GM06990 (cell line): ENCODE measurements at regions not wholly inside any gene's neighbourhood (a gene's known extent, or its start where the extent isn't known, plus 50 kb on each side); places are given as distances from the start of the nearest gene placed in this dataset.

Experiments used
- DNase-seq: peaks from one replicate; pipeline ENCODE4 v3.0.0-alpha.2; 2011; ENCODE audit not compliant: insufficient read length; ENCODE audit errors: extremely low read depth
- H3K27me3 ChIP-seq: replicated peaks from 2 replicates; pipeline ENCODE4 v1.6.0; 2011; ENCODE audit warnings: low read length; ENCODE audit not compliant: control insufficient read depth, insufficient read depth
- H3K36me3 ChIP-seq: 2 replicates; pipeline ENCODE4 v1.5.1; 2011; ENCODE audit warnings: low read length; ENCODE audit not compliant: control insufficient read depth, insufficient read depth
- H3K4me3 ChIP-seq: replicated peaks from 2 replicates; pipeline ENCODE4 v1.5.1; 2011; ENCODE audit warnings: low read depth, mild to moderate bottlenecking, control low read depth, low read length
- TF ChIP-seq, protein P1 (sequence below): IDR thresholded peaks from 2 replicates; pipeline ENCODE4 v1.5.1; 2011; ENCODE audit warnings: low read length, control low read depth, mild to moderate bottlenecking, inconsistent platforms; ENCODE audit not compliant: insufficient read depth, poor library complexity, severe bottlenecking

DNA sequence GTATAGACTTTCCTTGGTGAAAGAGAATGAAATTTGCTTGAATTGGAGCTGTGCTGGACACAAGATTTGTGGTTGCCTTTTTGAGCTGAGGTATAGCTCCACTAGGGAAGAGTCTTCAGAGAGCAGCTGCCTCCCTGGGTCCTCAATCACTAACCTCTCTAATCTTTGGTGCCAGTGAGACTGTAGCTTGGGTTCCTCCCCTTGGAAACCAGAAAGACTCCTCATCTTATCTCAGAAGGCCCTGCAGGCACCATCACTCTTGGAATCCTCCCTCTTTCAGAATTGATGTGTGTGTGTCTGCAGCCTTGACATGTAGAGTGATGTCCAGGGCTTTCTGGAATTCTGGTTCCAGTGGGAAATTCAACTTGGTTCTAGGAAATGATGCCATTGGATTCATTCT, 426.5 kb downstream of the RPS24 start:
- Histone ChIP-seq H3K4me3 (no peak overlapping the region), H3K36me3 (no peaks in the 10 kb centered on the region), H3K27me3 (no peaks in the 10 kb centered on the region; the same call in none of the 2 replicates)
- TF ChIP-seq, protein P1, sequence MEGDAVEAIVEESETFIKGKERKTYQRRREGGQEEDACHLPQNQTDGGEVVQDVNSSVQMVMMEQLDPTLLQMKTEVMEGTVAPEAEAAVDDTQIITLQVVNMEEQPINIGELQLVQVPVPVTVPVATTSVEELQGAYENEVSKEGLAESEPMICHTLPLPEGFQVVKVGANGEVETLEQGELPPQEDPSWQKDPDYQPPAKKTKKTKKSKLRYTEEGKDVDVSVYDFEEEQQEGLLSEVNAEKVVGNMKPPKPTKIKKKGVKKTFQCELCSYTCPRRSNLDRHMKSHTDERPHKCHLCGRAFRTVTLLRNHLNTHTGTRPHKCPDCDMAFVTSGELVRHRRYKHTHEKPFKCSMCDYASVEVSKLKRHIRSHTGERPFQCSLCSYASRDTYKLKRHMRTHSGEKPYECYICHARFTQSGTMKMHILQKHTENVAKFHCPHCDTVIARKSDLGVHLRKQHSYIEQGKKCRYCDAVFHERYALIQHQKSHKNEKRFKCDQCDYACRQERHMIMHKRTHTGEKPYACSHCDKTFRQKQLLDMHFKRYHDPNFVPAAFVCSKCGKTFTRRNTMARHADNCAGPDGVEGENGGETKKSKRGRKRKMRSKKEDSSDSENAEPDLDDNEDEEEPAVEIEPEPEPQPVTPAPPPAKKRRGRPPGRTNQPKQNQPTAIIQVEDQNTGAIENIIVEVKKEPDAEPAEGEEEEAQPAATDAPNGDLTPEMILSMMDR = no peak
- no peak for DNase-seq

GRCh38 chr10:78461333-78461732, 427.7 kb downstream of the RPS24 start:
- TF ChIP-seq, protein P1 = no peak
- Histone ChIP-seq H3K4me3 (no peak overlapping the region), H3K27me3 (no peaks in the 10 kb centered on the region; the same call in none of the 2 replicates), H3K36me3 (no peaks in the 10 kb centered on the region)
- no peak for DNase-seq

GRCh38 chr10:78462176-78462575, 428.5 kb downstream of the RPS24 start:
- TF ChIP-seq, protein P1 = no peak
- H3K36me3 ChIP-seq = no peaks in the 10 kb centered on the region
- H3K4me3 ChIP-seq = no peak overlapping the region
- no peaks in the 10 kb centered on the region; the same call in none of the 2 replicates for H3K27me3 ChIP-seq
- no peak for DNase-seq

GRCh38 chr10:78462726-78463228, 429.1 kb downstream of the RPS24 start:
- H3K4me3 ChIP-seq = no peak overlapping the region
- DNase-seq = no peak
- TF ChIP-seq, protein P1 = no peak
- no peaks in the 10 kb centered on the region for H3K36me3 ChIP-seq
- H3K27me3 ChIP-seq = no peaks in the 10 kb centered on the region; the same call in none of the 2 replicates

DNA sequence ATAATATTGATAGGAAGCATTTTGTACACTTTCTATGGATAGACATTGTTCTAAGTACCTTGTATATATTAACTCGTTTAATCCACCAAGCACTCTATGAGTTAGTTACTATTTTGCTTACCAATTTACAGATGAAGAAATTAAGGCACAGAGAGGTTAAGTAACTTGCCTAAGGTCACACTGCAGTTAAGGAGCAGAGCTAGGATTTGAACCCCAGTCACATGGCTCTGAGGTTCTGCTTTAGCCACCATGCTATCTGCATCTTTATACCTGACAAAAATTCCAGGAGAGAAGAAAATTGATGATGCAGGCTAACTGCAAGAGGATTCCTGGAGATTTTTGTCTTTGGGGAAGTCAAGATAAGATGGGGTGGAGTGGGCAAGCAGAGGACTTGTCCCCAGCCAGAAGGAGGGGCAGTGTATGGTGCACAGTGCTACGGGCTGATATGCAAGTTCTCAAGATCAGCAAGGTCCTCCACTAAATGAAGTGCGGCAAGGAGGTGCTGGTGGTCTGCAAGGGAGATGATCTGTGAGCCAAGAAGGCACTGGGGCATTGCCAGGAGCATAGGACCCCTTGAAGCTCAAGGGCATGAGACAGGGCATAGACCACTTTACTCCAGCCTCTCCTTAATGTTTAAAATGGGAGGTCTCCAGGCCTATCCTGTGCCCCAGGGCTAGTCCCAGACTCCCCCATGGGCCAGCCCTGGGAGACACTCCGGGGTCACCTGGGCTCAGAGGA, 430.6 kb downstream of the RPS24 start:
- H3K27me3 ChIP-seq = no peaks in the 10 kb centered on the region; the same call in none of the 2 replicates
- H3K4me3 ChIP-seq = no peak overlapping the region
- no peak for DNase-seq
- TF ChIP-seq, protein P1 = no peak
- no peaks in the 10 kb centered on the region for H3K36me3 ChIP-seq
